OCI-LY1 (cell line): ENCODE measurements at regions not wholly inside any gene's neighbourhood (a gene's known extent, or its start where the extent isn't known, plus 50 kb on each side); places are given as distances from the start of the nearest gene placed in this dataset.

Experiments
- CTCF ChIP-seq: fragments of 200-600 bp; sonication (generic), shearing (Covaris generic); IDR thresholded peaks from 2 replicates; pipeline ENCODE4 v1.5.1; 2017; ENCODE audit warnings: mild to moderate bottlenecking, antibody characterized with exemption, low read length, moderate library complexity, mixed read lengths
- EZH2 ChIP-seq: fragments of 200-600 bp; sonication (generic), shearing (Covaris generic); IDR thresholded peaks from 2 replicates; pipeline ENCODE4 v1.8.0; 2017; ENCODE audit warnings: borderline replicate concordance, mixed run types, mild to moderate bottlenecking, antibody characterized with exemption, low read length, moderate library complexity, mixed read lengths

GRCh38 chr1:43072314-43072713, 99.8 kb downstream of the EBNA1BP2 start:
- no peak for TF ChIP-seq CTCF
- TF ChIP-seq EZH2 = no peak
